Umbilical cord (tissue), 1 donor: ENCODE measurements at regions not wholly inside any gene's neighbourhood (a gene's known extent, or its start where the extent isn't known, plus 50 kb on each side); places are given as distances from the start of the nearest gene placed in this dataset.

ENCODE experiments used
- DNase-seq: peaks from one replicate; pipeline ENCODE4 v3.0.0-alpha.2; 2015; ENCODE audit warnings: low spot score

DNA sequence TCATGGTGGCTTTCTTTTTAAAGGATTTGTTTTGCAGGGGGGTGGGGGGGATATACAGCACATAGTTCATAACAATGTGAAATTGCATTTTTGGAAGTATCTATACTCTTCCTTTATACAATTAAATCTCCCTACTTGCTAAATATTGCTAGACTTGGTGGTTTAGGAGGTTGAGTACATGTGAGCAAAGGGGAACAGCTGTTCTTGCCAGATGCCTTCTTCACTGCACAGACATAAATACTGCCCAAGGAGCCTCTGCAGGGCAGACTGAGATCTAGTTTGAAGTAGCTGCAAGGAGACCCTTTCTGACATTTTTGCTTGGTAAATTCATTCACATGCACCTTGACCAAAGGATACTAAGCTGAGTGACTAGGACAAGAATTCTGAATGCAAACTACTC, 228.6 kb upstream of the IL12A start:
- no peak for DNase-seq

DNA sequence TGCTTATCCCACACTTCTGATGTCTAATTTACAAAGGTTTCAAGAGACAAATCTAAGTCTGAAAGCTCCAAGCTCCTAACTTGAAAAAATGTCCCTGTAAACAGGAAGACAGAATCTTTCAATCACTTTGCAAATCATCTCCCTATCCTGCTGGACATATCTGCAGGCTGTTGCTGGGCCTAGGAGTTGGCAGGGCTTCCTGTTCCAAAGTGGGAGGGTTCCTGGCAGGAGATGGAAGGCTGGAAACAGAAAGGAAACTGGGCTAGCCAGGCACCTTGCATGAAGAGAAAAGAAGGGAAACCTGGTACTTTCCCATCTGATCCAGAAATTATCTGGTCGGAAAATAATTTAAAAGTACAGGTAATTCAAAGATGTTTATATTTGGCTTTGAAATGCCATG, 227.3 kb upstream of the IL12A start:
- DNase-seq: peak; percentile 71

GRCh38 chr3:159761848-159762635, 226.6 kb upstream of the IL12A start:
- DNase-seq: peak; percentile 20

- DNase-seq: peak; percentile 75
These were observed 225.5 kb upstream of the IL12A start for GRCh38 chr3:159763011-159763601.

- peak; percentile 88 for DNase-seq
These were observed 224.8 kb upstream of the IL12A start for GRCh38 chr3:159763602-159764489.

- no peak for DNase-seq
These were observed 224.1 kb upstream of the IL12A start for GRCh38 chr3:159764490-159765029.

- DNase-seq: peak; percentile 95
These were observed 223.4 kb upstream of the IL12A start for GRCh38 chr3:159765030-159765859.

DNA sequence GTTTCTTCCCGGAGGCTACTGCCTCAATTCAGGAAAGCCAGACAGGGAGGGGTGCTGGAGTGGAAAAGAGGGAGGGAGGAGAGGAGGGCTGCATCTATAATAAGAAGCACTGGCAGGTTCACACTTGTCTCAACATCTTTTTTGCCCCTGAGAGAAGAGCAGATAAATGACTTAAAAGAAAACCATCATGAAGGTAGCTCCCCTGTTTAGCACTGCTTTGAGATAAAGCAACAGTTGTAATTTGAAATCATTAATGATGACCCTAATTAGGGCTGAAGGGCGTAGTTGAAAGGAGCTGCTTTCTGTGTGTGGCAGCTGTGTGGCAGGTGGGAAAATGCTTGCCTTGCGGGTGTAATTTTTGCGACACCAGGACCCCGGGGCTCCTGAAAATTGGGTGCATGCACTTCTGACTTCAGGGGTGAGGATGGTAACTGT, 222.8 kb upstream of the IL12A start:
- peak; percentile 86 for DNase-seq

- DNase-seq: no peak
These were observed 222.0 kb upstream of the IL12A start for GRCh38 chr3:159766563-159767185.

DNA sequence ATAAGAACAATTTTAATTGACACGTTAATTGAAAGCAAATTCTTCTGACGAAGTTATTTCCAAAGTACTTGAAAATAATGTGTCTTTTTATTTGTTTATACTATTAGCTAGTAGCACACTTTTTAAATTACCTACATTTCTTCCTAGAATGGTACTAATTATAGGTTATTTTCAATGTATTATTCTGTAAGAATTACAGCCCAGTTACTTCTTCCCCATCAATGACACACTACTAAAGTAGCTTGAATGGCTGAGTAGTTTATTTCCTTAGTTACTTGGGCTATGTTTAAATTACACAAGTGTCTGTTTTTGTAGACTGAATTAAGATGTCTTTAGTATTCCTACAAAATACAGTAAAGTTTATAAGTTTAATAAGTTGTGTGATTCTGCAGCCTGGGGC, 217.6 kb upstream of the IL12A start:
- no peak for DNase-seq

DNA sequence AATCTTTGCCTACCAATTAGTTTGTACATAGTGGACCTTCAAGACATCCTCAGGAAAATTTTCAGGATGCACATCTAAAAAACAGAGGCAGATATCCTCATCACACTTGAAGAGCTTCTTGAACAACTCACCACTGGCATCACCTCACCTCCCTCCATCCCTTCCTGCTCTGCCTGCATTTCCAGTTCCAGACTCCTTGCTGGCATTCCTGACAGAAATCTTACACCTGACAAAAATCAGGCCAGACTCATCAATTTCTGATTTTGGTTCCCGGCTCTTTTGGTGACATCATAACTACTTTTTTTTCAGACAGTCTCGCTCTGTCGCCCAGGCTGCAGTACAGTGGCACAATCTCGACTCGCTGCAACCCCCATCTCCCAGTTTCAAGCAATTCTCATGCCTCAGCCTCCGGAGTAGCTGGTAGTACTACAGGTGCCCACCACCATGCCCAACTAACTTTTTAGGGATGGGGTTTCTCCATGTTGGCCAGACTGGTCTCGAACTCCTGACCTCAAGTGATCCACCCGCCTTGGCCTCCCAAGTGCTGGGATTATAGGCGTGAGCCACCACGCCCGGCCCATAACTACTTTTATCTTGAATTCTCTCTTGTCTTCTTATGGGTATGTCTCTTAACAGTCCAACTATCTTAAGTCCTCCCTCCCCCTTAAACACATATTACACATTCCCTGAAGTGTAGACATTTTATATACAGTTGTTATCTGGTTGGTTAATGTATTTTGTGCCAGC, 216.6 kb upstream of the IL12A start:
- DNase-seq: no peak

GRCh38 chr3:159773706-159774105, 214.9 kb upstream of the IL12A start:
- no peak for DNase-seq

- peak; percentile 82 for DNase-seq
These were observed 213.2 kb upstream of the IL12A start for GRCh38 chr3:159775372-159775961.

DNA sequence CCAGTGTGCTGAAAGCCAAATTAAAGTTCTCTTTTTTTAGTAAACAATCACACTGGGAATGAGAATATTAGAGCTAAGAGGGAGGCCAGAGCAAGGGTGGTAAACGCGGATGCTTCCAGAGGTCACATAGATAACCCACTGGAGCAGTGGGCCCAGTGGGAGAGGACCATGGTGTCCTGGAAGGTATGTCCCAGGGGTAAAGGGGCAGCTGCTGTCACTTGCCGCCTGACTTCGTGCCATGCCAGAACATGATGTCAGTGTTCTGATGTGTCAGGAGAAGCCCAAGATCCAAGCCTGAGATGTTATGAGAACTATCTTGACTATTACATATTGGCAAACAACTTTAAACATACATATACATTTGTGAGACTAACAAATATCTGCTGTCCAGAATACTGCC, 211.9 kb upstream of the IL12A start:
- DNase-seq: no peak

GRCh38 chr3:159779883-159780282, 208.8 kb upstream of the IL12A start:
- DNase-seq: no peak

DNA sequence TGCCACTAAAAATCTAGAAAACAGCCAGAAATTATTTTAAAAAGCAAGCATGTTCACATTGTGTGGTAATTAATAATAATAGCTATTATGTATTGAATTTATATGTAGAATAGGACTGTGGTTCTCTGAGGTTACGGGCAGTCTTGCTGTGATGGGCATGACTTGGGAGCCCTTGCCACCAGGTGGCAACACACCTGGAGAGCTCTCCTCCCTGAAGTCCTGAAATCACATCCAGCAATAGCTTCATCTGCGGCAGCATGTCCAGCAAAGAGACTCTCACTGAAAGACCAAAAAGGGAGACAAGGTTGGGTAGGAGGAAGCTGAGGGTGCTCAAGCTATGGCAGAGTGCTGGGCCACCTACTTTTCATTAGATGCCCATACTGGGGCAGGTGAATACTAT, 206.8 kb upstream of the IL12A start:
- DNase-seq: no peak

GRCh38 chr3:159782724-159783421, 205.8 kb upstream of the IL12A start:
- DNase-seq: no peak

GRCh38 chr3:159783780-159784742, 204.6 kb upstream of the IL12A start:
- DNase-seq: peak; percentile 64
